Limb (tissue), 2 donors: ENCODE measurements at regions not wholly inside any gene's neighbourhood (a gene's known extent, or its start where the extent isn't known, plus 50 kb on each side); places are given as distances from the start of the nearest gene placed in this dataset.

ENCODE experiments used
- DNase-seq, 2 donors: peaks; one replicate each; pipeline ENCODE4 v3.0.0-alpha.2; 2016; ENCODE audit errors: extremely low spot score in 2 of 2

DNA sequence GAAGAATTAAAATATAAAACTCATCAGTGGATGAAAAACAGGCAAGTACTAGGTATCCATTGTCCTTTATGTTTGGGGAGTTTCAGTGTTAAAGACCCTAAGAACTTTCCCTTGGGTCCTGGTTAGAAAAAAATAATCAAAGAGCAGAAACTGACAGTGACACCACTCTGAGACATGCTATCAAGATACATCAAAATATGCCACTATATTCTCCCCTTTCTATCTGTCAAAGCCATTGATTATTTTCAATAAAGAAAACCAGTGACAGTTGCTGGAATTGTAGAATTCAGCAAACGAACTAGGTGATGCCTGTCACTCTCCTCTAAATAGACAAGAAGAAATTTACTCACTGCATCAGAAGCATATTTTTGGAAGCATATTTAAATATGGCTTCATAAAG lies 496.7 kb upstream of the CFAP20DC start:
- DNase-seq: no peak

DNA sequence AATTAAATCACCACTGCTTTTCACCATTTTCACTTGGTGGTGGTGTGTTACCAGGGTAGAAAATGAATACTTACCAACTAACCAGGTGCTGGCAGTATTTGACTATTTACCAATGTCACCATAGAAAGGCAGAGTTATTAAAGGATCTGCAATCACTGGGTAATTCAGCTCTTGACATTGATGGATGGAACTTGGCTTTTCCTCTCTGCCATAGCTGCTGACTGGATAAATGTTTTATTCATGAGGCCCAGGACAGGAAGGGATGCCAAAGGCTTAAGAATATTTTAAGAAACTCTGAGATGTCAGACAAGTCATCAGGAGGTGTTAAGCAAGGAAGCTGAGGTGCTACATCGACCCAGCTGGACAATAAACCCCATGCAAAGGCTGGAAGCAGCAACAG lies 495.5 kb upstream of the CFAP20DC start:
- DNase-seq: no peak

DNA sequence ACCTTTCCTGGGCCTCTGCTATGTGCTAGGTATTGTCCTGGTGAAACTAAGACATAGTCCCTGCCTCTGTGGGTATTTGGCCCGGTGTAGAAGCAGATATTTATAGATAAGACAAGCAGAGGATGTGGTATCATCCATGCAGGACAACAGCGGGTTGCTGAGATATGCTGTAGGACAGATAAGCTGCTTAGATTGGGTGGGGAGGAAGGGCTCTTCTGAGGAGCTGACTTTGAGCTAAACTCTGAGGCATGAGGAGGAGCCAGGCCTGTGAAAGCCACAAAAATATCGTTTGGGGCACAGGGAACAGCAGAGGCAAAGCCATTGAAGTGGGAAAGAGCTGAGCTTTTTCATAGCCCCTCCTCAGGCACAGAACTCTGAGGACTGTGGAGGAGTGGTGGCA lies 492.5 kb upstream of the CFAP20DC start:
- DNase-seq: no peak

DNA sequence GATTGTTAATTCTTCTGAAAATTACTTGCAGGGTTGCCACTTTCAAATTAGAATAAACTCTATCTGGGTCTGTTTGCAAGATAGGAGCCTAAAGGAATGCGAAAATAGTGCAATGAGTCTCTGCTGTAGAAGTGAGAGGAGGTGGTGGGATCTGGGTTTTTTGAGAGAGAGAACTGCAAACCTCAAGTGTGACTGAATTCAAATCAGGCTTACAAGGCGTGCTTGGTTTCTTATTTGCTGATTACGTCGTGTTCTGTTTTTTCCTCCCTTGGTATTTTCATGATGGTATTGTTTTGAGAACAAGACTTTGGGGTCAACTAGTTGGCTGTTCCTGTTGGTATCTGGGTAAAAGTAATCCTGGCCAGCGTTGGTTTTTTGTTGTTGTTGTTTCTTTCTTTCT lies 490.9 kb upstream of the CFAP20DC start:
- DNase-seq: no peak

DNA sequence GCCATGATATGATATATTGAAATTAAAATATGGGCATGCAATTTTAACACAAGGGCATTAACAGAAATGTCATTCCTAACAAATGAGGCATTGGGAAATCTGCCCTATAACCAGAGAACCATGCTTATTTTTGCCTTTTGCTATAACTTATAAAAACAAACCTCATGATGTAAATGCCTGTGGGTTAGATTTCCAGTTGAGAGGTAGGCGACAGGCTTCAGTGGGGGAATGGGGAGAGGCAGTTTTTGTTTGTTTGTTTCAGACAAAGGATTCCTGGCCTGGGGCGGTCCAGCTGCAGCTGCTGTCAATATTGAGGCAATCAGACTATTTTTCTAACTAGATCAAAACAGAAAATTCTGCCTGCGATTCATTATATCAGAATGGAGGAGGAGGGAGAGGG lies 490.4 kb upstream of the CFAP20DC start:
- no peak for DNase-seq

DNA sequence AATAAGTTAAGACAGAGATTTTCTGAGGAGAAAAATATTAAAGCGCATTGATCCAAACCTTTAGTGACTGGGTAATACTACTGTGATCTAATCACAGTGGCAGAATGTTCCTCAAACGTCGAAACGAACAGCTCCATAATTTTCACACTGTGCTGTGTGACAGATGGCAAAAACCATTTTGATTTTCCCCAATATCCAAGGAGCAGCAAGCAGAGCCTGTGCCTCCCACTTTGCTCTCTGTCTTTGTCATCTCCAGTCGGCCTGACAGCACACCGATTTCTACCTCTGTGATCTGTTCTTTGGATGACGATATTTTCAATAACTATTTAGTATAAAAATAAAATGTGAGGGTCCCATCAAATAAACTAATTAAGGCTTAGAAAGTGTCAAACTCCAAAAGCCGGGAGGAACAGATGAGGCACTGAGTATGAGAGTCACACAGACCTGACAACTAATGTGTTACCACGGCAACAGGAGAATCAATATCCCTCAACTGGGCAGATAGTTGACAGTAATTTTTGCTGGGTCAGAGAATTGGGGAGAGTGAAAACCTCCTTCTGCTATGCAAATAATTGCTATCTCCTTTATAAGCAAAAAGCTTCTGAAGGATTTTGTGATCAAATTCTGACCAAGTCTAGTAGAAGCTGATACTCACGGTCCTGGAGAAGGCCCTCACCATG lies 489.1 kb upstream of the CFAP20DC start:
- DNase-seq: no peak

DNA sequence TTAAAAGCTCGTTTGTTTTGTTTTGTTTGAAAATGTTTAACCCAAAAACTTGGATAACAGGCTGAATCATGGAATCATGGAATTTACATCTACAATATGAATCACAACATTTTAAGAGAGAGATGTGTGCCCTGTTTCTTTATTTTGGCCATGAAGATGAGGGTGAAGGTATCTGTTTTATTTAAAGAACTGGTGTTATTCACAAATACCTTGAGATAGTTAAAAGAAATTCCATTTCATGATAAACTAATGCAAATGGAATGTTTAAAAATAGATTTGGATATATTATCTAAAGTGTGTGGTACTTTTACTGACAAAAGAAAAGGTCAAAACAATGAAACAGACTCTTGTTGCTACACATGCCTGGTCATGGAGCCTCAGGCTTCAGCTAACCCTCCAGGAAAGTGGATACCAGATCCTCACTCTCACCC lies 486.0 kb upstream of the CFAP20DC start:
- DNase-seq: no peak

DNA sequence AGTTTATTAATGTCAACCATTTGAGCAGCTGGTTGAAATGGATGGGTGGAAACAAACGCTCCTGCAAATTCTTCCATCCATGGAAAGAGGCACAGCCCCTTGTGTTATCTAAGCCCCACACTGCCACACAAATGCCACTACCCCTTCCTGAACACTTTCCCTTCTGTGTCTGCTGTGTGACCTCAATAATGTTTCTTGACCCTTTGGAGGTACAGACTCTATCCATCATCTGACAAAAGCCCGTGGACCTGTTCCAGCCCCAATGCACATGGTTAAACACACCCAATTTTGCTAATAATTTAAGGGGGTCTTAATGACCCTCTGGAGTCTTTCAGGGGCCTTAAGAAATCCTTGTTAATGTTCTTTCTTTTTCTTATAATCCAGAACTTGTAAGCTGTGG lies 482.2 kb upstream of the CFAP20DC start:
- no peak for DNase-seq

DNA sequence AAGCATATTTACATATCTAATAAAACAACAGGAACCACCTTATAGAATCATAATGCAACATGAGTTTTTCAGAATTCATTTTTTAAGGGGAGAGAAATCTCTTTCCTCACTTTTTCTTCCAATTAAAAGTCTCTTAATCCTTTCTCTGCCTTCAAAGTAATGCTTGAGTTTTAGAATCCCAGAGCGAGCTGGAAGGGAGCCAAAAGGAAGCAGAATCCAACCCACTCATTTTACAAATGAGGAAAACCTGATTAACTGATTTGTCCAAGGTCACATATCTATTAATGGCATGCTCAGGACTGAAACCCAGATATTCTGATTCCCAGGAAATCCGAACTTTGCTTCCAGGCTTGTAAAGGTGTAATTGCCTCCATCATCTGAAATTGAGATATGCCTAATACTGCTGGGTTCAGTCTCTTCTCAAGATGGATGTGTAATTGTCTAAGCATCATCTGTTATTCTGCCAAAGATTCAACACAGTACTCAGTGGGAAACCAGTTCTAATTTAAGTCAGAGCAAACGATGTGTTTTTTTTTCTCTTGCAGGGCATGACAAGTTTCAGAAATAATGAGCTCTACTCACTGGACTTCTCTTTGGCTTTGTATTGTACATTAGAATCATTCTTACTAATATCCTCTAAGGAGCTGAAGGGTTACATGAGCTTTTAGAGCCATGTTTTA lies 481.4 kb upstream of the CFAP20DC start:
- no peak for DNase-seq

DNA sequence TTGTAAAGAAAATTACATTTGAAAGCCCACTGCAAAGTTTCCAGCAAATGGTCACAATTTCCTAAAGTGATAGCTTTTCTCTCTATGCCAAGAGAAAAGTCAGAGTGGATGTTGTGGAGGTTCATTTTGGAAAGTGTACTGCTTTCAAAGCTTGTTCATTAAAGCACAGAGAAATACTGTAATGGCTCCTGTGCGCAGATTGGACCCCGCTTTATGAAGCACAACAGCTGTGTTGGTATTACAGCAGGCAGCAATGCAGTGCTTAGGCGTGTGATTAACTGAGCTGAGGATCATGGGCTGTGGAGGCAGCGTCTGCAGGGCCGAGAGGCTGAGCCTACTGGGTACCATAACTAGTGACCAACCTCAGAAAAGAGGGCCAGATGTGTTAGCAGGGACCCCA lies 478.4 kb upstream of the CFAP20DC start:
- no peak for DNase-seq

DNA sequence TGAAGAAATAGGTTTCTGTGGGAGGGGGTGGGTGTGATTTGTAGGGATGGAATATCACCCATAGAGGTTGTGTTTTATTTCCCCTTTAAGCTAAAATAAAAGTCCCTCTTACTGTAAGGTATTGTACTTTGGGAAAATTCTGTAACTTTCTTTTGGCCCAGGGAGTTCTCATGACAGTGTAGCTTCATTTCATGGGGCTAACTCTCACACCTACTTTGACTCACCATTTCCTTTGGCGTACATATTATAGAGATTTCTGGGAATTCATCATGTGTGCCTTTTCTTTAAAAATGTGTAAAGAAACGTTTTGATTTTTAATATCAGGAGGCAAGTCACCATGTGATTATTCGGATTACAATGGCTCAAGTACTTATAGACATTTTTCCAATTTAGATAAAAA lies 477.7 kb upstream of the CFAP20DC start:
- DNase-seq: no peak

DNA sequence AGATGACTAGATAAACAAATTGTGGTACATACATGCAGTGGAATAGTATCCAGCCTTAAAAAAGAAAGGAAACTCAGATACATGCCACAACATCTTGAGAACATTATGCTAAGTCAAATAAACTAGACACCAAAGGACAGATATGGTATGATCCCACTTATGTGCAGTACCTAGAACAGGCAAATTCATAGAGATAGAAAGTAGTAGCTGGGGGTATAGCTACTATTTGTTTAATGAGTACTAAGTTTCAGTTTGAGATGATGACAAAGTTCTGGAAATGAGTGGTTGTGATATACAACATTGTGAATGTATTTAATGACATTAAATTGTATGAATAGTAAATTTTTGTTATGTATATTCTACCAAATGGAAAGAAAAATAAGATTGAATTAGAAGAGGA lies 477.2 kb upstream of the CFAP20DC start:
- DNase-seq: no peak

DNA sequence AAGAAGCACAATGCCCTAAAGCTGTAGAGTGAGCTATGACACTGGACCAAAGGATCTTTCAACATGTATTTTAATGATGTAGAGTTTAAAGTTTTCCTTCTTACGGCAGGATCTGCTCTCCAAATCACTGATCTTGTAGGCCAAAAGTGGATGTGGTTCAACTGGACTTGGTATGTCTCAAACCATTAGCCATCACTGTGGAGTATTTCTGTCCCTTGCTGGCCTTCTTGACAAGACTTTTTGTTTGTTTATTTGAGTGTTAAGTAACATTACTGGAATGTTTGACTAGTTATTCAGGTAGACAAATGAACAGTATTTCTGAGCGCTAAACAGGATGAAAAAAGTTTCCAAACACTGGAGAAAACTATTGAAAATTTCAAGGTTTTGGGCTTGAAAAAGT lies 472.7 kb upstream of the CFAP20DC start:
- no peak for DNase-seq

DNA sequence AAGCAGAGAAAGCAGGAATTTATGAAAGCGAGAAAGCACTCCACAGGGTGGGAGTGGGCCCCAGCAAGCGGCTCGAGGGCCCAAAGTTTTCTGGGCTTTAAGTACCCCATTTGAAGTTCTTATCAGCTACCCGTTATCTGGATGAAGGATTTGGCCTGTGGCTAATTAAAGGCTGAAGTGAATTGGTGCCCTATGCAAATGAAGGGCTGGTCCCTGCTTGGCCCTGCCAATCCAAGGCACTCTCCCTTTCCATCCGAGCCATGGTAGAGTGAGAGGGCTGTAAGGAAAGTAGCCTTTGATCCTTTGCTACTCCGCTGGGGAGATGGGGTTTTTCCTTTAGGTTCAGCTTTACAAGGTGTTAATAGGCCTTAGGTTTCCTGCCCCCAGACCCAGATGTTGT lies 469.3 kb upstream of the CFAP20DC start:
- no peak for DNase-seq

DNA sequence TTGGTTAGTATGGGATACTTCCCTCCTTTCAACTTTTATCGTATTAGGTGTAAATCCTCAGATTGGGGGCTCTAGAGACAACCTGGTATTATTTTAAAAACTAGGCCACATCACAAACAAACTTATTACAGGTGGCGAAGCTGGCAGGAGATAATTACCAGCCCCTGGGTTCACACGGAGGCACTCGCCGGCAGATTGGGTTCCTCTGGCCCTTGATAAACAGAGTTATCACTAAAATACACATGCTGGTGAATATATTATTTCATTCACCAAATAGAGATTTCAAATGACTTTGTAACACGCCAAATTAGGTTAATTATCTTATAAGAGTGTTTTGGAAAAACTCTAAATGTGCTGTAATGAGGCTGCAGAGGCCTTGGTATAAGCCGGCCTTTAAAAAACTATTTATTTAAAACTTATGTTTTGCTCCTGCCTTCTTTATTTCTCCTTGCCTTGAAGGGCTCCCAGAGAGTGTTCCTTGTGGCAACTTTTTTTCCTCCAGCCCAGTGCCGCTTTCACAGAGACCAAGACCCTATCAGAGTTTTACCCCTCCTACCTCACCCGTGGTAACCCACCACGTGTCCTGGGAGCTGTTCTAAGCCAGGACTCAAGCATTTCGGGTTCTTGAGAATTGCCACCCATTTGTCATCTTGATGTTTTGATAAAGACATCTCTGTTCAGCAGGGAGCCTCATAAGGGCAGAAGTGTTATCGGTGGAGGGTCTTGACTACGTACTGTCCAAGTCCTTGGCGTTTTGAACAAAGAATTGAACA lies 468.6 kb upstream of the CFAP20DC start:
- no peak for DNase-seq

DNA sequence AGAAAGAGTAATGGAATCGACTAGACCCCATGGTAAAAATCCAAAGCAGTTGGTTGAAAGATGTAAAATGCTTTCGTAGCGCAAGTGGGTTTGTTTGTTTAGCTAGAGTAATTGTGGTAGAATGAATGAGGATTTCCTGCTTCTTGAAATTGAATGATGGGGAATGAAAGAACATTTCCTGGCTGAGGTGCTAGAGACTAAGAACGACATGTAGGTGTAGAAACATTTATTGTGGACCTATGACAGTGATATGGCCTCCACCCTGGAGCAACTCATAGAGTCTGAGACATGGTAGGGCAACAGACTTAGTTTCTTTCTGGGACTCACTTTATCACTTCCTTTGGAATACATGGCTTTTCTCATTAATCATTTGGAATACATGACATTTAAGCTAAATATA lies 467.6 kb upstream of the CFAP20DC start:
- no peak for DNase-seq

DNA sequence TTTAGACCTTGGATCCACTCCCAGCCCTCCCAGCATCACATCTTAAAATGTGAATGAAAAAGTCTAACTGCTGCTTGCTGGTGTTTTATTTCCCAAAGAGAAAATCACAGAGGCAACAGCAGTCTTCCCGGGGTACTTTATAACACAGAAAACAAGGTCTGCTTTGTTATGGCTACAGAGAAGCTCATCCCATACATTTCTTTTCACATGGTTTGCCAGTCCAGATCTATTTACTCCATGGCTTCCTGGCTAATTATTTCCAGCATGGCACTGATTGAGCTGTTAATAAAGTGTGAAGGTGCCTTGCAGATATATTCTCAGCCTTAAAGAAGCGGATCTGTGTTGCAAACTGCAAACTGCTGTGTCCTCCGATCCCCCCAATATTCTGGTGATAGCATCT lies 466.1 kb upstream of the CFAP20DC start:
- DNase-seq: no peak

DNA sequence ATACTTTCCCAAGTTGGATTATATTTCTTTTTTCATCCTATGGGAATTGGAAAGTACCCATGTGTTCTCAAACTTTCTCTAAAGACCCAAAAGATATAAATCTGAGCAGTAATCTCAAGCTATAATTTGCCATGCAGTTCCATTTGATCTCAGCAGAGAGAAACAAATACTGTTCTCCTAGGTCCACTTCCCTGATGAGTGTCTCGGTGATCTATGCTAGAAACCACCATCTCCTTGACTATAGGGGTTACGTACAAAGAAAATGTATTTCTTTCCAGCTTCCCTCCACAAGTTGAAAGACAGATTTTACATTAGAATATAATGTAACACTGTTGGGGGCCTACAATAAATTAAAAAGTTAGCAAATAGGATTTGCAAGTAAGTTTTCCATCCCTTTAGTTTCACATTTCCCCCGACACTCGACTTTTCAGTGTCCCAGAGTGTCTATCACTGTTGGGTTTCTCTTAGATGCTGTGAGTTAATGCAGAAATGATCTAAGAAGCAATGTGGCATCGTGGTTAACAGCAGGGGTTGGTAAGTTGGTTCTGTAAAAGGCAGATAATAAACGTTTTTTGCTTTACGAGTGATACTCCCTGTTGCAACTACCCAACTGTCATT lies 465.1 kb upstream of the CFAP20DC start:
- DNase-seq: no peak

DNA sequence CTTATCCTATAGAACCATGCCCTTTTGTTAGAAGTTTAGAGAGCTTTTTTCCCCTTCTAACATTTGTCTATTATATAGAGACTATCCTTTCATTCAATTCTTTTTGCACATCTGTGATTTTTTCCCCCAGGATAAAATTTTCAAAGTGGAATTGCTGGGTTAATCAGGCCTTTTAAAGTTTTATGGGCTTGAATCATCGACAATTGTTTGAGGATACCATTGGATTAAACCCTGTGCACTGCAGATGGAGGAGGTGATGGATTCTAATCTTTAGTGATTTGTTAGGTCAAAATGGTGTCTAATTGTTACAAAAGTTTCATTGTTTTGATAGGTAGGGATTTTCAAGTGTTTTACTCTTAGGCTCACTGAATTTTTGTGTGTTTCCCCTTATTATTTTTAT lies 463.7 kb upstream of the CFAP20DC start:
- no peak for DNase-seq

DNA sequence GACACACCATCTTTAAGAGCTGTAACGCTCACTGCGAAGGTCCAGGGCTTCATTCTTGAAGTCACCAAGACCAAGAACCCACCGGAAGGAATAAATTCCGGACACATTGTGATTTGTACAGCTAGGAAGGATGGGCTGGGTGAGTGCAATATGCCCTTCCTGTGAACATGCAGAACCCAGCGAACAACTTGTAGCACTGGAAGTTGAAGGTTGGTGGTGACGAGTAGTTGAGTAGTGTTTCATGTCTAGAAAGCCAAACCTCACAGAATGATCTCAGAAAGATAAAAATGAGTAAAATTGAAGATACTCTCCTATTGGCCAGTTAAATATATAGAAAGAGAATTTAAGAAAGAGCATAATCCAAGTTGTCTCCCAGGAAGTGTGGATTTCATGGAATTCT lies 462.2 kb upstream of the CFAP20DC start:
- DNase-seq: no peak

DNA sequence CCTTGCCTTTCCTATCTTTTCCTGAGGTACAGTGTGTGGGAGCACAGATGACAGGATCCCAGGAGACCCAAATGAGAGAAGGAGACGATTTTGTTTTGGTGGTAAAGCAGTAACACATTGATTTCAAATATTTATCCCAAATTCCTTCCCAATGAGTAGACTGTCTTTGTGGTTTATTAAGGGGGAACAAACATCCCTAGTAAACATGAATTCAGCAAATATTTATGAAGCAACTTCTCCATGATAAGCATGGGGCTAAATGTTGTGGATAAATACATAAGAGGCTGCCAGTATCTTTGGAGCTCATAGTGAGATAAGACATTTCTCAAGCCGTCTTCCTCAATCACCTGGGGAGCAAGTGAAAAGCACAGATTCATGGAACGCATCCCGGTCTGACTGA lies 460.8 kb upstream of the CFAP20DC start:
- no peak for DNase-seq

DNA sequence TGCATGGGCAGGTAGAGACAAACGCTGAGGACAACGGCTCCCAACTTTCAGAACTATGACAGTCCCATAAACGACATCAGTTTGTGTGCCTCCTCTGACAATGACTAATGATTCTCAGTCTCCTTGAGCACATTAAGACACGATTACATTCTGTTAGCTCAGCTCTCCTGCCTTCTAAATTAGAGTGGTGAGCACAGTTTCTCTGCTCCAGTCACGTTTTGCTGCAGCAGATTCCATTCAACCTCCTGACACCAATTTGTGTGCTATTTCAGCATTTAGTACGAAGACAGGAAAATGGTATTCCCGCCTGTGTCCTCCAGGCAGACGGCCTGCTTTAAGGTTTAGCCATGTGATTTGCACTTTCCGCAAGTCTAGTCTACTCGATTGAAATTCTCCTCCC lies 458.4 kb upstream of the CFAP20DC start:
- no peak for DNase-seq
